GM10266 (cell line): ENCODE measurements at regions not wholly inside any gene's neighbourhood (a gene's known extent, or its start where the extent isn't known, plus 50 kb on each side); places are given as distances from the start of the nearest gene placed in this dataset.

Source experiments
- DNase-seq: peaks from one replicate; pipeline ENCODE4 v3.0.0; 2012; ENCODE audit errors: extremely low spot score
- TF ChIP-seq, protein P1 (sequence below): IDR thresholded peaks from 2 replicates; pipeline ENCODE4 v1.5.1; 2012; ENCODE audit warnings: mild to moderate bottlenecking, low read depth; ENCODE audit not compliant: control insufficient read depth, insufficient read depth; ENCODE audit errors: missing control alignments

DNA sequence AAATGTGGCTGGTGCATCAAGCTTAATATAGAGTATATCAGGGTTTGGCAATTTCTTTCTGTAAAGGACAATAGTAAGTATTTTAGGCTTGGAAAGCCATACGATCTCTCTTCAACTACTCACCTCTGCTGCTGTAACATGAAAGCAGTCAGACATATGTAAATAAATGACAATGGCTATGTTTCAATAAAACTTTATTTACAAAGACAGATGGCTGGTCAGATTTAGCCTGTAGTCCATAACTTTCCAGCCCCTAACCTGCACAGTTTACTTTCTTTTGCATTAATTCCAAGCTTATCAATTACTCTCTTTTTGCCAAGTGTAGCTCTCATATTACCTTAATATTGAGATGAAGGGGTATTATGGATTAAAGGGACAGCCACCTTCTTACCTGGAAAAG, 83.1 kb downstream of the LRATD1 start:
- TF ChIP-seq, protein P1, sequence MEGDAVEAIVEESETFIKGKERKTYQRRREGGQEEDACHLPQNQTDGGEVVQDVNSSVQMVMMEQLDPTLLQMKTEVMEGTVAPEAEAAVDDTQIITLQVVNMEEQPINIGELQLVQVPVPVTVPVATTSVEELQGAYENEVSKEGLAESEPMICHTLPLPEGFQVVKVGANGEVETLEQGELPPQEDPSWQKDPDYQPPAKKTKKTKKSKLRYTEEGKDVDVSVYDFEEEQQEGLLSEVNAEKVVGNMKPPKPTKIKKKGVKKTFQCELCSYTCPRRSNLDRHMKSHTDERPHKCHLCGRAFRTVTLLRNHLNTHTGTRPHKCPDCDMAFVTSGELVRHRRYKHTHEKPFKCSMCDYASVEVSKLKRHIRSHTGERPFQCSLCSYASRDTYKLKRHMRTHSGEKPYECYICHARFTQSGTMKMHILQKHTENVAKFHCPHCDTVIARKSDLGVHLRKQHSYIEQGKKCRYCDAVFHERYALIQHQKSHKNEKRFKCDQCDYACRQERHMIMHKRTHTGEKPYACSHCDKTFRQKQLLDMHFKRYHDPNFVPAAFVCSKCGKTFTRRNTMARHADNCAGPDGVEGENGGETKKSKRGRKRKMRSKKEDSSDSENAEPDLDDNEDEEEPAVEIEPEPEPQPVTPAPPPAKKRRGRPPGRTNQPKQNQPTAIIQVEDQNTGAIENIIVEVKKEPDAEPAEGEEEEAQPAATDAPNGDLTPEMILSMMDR, result no peak
- DNase-seq, result no peak

DNA sequence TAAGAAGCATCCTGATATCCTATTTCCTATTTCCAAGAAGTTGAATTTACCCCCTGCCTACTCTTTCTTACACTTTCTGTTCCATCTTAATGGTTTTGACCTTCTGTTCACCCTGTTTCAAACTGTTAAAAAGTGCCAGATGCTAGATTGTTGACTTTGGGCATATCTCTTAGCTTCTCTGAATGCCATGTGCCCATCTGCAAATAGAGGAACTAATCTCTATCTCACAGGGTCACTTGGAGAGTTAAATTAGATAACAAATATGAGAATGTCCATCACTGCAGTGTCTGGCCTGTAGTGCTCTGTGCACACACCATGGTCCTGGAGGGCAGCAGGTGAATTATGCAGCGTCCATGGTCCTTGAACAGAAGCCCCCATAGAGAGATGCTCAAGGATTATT, 83.8 kb downstream of the LRATD1 start:
- TF ChIP-seq, protein P1, result no peak
- DNase-seq, result no peak

DNA sequence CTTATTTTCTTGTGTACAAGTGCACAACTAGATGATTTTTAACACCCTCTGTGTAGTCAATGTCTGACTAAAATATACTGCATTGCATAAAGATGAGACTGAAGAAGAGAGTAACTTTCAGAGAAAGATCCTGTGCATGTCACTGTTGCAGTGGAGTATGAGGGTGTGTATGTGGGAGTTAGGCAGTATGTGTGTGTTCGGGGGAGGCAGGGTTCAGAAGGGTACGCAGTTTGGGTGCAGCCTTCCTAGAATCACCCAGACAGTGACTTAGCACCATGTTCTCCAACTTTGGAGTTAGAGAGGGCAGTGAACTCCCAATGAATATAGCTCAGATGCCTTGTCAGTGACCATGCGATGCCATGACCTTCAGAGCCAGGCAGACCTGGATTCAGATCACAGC, 84.6 kb downstream of the LRATD1 start:
- TF ChIP-seq, protein P1, result no peak
- no peak for DNase-seq

DNA sequence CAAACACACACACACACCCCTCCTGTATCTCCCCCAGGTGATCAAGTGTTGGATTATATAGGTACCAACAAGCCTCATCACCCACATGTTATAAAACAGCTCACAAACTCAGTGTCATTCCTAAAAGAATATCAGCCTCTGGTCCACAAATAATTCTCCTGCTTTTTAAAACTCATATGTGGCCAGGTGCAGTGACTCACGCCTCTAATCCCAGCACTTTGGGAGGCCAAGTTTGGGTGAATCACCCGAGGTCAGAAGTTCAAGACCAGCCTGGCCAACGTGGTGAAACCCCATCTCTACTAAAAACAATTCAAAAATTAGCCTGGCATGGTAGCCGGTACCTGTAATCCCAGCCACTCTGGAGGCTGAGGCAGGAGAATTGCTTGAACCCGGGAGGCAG, 87.8 kb downstream of the LRATD1 start:
- no peak for DNase-seq
- TF ChIP-seq, protein P1, result no peak

DNA sequence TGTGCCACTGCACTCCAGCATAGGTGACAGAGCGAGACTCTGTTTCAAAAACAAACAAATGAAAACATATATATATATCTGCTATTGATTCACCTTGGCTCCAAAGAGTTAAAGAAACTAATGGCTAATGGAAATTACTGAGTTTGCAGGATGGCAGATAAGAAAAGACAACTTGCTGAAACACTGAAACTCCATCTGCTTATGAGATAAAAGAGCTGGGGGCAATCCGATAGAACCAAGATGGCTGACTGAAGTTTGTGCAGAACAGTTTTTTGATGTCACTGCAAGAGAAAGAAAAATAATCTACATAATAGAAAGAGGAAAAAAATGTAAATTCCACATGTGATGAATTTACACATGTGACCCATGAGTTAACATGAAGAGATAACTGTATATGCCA, 88.2 kb downstream of the LRATD1 start:
- TF ChIP-seq, protein P1, result no peak
- DNase-seq, result no peak

DNA sequence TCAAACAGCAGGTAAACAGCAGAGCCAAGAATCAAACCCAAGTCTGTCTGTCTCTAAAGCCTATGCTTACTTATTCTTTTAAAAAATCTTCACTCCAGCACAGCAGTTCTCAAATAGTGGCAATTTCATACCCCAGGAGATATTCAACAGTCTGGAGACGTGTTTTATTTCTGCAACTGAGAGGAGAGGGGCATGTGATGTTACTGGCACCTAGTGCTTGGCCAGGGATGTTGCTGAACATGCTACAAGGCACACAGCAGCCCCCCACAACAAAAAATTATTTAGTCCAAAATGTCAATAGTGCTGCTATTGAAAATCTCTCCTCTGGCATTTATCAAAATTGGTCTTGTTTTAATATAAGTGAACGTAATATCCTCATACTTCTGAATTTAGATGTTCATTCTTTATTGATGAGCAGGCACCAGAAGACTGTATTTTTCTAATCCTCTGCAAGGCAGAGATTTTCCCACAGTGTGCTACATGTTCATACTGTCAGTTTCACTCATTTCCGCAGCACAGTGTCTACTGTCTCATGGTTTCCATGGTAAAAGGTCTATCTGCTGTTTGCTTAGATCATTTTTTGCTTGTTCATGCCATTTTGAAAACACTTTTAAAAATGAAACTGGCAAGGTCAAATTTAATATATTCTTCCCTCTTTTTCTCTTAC, 90.5 kb downstream of the LRATD1 start:
- DNase-seq, result no peak
- TF ChIP-seq, protein P1, result no peak

DNA sequence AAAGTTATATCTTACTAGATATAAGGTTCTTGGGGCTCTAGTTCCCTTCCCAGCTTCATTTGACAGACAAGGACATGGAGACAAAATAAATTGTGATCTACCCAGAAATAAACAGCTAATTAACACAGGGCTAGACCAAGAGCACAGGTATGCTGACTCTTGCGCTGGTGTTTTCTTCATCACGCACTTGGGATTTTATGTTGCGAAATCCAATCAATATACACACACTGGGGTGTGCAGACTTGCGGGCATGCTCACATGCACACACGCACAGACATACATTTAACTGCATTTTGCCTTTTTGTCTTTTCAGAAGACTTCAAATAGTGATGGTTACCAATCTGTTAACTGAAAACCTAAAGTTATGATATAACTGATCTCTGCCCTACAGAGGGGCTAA, 91.2 kb downstream of the LRATD1 start:
- TF ChIP-seq, protein P1, result no peak
- no peak for DNase-seq
